HL-60 (cell line): ENCODE measurements at regions not wholly inside any gene's neighbourhood (a gene's known extent, or its start where the extent isn't known, plus 50 kb on each side); places are given as distances from the start of the nearest gene placed in this dataset.

Experiments used
- DNase-seq, 2 experiments: peaks; one replicate each; pipeline ENCODE4 v3.0.0-alpha.2; 2010 to 2020; ENCODE audit warnings: low read depth in 1 of 2, low spot score in 1 of 2
- H3K27ac ChIP-seq: fragments of 250-450 bp; sonication (Bioruptor Pico); replicated peaks from 2 replicates; pipeline ENCODE4 v1.5.1; 2020; ENCODE audit warnings: mild to moderate bottlenecking, moderate library complexity
- H3K27me3 ChIP-seq: fragments of 250-450 bp; sonication (Bioruptor Pico); 2 replicates; pipeline ENCODE4 v1.5.1; 2021; ENCODE audit warnings: mild to moderate bottlenecking, moderate library complexity; ENCODE audit not compliant: insufficient read depth, poor library complexity, severe bottlenecking
- H3K4me3 ChIP-seq: replicated peaks from 2 replicates; pipeline ENCODE4 v1.5.1; 2011; ENCODE audit warnings: mild to moderate bottlenecking, control low read depth, low read length; ENCODE audit not compliant: insufficient read depth
- CTCF ChIP-seq: IDR thresholded peaks from one replicate; pipeline ENCODE4 v1.5.1; 2011; ENCODE audit warnings: low read length, control low read depth, inconsistent platforms; ENCODE audit not compliant: insufficient read depth
- GABPA ChIP-seq: IDR thresholded peaks from 2 replicates; pipeline ENCODE4 v1.6.1; 2012; ENCODE audit warnings: low read depth
- POLR2AphosphoS5 ChIP-seq: IDR thresholded peaks from 2 replicates; pipeline ENCODE4 v1.6.1; 2012; ENCODE audit warnings: low read depth
- SPI1 ChIP-seq: IDR thresholded peaks from 2 replicates; pipeline ENCODE4 v1.6.1; 2012; ENCODE audit warnings: low read depth, mild to moderate bottlenecking, borderline replicate concordance
- TF ChIP-seq, protein P1 (sequence below): IDR thresholded peaks from 2 replicates; pipeline ENCODE4 v1.6.1; 2012; ENCODE audit warnings: low read depth; ENCODE audit not compliant: insufficient replicate concordance

DNA sequence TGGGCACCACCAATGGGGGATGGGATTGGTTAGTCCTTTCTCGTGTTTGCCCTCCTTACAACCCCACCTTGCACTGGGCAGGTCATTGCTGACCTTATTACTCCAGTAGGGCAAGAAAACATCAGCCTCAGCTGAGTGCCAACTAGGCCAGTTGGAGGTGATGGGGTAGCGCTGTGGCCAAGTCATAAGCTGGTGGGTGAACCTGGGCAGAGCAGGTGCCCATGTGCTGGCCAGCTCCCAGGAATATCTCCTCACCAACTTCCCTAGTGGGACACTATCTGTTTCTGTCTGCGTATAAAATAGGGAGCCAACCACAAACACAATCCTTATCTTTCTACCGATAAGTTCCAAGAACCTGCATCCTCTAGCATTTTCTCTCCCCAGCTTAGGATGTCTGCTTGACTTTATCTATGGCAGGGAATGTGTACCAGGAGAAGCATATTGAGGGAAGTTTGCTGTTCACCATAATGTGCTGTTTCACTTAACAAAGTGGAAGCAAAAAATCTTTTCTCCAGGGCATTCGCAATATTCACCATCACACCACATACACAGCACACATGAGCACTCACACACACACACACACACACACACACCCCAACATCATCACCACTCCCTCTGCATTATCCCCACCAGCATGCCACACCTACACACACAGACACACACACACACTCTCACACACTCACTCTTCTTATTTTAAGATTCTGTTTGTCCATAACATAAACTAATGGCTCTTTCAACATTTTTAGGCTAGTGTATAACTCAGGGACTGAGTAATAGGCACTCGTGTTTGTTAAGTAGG lies 390.0 kb downstream of the ENC1 start:
- Histone ChIP-seq H3K4me3 (no peak overlapping the region), H3K27ac (no peak overlapping the region), H3K27me3 (no peaks in the 10 kb centered on the region)
- no peak for TF ChIP-seq CTCF
- no peak for TF ChIP-seq SPI1
- no peak for TF ChIP-seq POLR2AphosphoS5
- TF ChIP-seq, protein P1, sequence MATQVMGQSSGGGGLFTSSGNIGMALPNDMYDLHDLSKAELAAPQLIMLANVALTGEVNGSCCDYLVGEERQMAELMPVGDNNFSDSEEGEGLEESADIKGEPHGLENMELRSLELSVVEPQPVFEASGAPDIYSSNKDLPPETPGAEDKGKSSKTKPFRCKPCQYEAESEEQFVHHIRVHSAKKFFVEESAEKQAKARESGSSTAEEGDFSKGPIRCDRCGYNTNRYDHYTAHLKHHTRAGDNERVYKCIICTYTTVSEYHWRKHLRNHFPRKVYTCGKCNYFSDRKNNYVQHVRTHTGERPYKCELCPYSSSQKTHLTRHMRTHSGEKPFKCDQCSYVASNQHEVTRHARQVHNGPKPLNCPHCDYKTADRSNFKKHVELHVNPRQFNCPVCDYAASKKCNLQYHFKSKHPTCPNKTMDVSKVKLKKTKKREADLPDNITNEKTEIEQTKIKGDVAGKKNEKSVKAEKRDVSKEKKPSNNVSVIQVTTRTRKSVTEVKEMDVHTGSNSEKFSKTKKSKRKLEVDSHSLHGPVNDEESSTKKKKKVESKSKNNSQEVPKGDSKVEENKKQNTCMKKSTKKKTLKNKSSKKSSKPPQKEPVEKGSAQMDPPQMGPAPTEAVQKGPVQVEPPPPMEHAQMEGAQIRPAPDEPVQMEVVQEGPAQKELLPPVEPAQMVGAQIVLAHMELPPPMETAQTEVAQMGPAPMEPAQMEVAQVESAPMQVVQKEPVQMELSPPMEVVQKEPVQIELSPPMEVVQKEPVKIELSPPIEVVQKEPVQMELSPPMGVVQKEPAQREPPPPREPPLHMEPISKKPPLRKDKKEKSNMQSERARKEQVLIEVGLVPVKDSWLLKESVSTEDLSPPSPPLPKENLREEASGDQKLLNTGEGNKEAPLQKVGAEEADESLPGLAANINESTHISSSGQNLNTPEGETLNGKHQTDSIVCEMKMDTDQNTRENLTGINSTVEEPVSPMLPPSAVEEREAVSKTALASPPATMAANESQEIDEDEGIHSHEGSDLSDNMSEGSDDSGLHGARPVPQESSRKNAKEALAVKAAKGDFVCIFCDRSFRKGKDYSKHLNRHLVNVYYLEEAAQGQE, result no peak
- no peak for TF ChIP-seq GABPA
- DNase-seq, result no peak

GRCh38 chr5:74248576-74248975 lies 392.0 kb downstream of the ENC1 start:
- no peak for TF ChIP-seq POLR2AphosphoS5
- TF ChIP-seq CTCF, result no peak
- TF ChIP-seq SPI1, result no peak
- TF ChIP-seq GABPA, result no peak
- TF ChIP-seq, protein P1, result no peak
- no peaks in the 10 kb centered on the region for H3K27me3 ChIP-seq
- DNase-seq, result no peak
- H3K4me3 ChIP-seq, result no peak overlapping the region
- H3K27ac ChIP-seq, result no peak overlapping the region

GRCh38 chr5:74244406-74244805 lies 396.1 kb downstream of the ENC1 start:
- TF ChIP-seq, protein P1, result no peak
- TF ChIP-seq CTCF (no peak), SPI1 (no peak), GABPA (no peak), POLR2AphosphoS5 (no peak)
- no peaks in the 10 kb centered on the region for H3K27me3 ChIP-seq
- no peak overlapping the region for H3K4me3 ChIP-seq
- DNase-seq, result no peak
- H3K27ac ChIP-seq, result no peak overlapping the region
